Osteocyte (in vitro differentiated cells): ENCODE measurements at regions not wholly inside any gene's neighbourhood (a gene's known extent, or its start where the extent isn't known, plus 50 kb on each side); places are given as distances from the start of the nearest gene placed in this dataset.

Source experiments
- DNase-seq: peaks from one replicate; pipeline ENCODE4 v3.0.0; 2021; ENCODE audit warnings: mixed read lengths; ENCODE audit not compliant: unreplicated experiment; ENCODE audit errors: extremely low spot score
- H3K27ac Mint-ChIP-seq: one replicate; pipeline ENCODE4 v1.8.0; 2021; ENCODE audit warnings: mild to moderate bottlenecking, mixed read lengths; ENCODE audit not compliant: unreplicated experiment
- H3K27me3 Mint-ChIP-seq: one replicate; pipeline ENCODE4 v1.8.0; 2021; ENCODE audit warnings: mixed read lengths; ENCODE audit not compliant: unreplicated experiment
- H3K36me3 Mint-ChIP-seq: one replicate; pipeline ENCODE4 v1.8.0; 2021; ENCODE audit warnings: mixed read lengths; ENCODE audit not compliant: unreplicated experiment
- H3K4me1 Mint-ChIP-seq: one replicate; pipeline ENCODE4 v1.8.0; 2021; ENCODE audit warnings: mixed read lengths; ENCODE audit not compliant: unreplicated experiment
- H3K4me3 Mint-ChIP-seq: one replicate; pipeline ENCODE4 v1.8.0; 2021; ENCODE audit warnings: mild to moderate bottlenecking, moderate library complexity, mixed read lengths; ENCODE audit not compliant: unreplicated experiment
- H3K9me3 Mint-ChIP-seq: one replicate; pipeline ENCODE4 v1.8.0; 2021; ENCODE audit warnings: mixed read lengths; ENCODE audit not compliant: unreplicated experiment
- TF ChIP-seq, protein P1 (sequence below): fragments of 200-600 bp; sonication (generic); IDR thresholded peaks from 2 replicates; pipeline ENCODE4 v1.5.0; 2021; ENCODE audit warnings: antibody characterized with exemption, mild to moderate bottlenecking, moderate library complexity

- TF ChIP-seq, protein P1, sequence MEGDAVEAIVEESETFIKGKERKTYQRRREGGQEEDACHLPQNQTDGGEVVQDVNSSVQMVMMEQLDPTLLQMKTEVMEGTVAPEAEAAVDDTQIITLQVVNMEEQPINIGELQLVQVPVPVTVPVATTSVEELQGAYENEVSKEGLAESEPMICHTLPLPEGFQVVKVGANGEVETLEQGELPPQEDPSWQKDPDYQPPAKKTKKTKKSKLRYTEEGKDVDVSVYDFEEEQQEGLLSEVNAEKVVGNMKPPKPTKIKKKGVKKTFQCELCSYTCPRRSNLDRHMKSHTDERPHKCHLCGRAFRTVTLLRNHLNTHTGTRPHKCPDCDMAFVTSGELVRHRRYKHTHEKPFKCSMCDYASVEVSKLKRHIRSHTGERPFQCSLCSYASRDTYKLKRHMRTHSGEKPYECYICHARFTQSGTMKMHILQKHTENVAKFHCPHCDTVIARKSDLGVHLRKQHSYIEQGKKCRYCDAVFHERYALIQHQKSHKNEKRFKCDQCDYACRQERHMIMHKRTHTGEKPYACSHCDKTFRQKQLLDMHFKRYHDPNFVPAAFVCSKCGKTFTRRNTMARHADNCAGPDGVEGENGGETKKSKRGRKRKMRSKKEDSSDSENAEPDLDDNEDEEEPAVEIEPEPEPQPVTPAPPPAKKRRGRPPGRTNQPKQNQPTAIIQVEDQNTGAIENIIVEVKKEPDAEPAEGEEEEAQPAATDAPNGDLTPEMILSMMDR: no peak
- no peaks in the 10 kb centered on the region for H3K36me3 Mint-ChIP-seq
- H3K4me1 Mint-ChIP-seq: no peaks in the 10 kb centered on the region
- H3K27me3 Mint-ChIP-seq: no peaks in the 10 kb centered on the region
- no peak overlapping the region for H3K4me3 Mint-ChIP-seq
- no peak overlapping the region for H3K27ac Mint-ChIP-seq
- no peak for DNase-seq
- no peaks in the 10 kb centered on the region for H3K9me3 Mint-ChIP-seq
These were observed 123.0 kb downstream of the WT1 start for GRCh38 chr11:32312206-32312817.

GRCh38 chr11:32312865-32313403 lies 122.4 kb downstream of the WT1 start:
- no peak for DNase-seq
- Mint-ChIP-seq H3K27ac (no peak overlapping the region), H3K9me3 (no peaks in the 10 kb centered on the region), H3K27me3 (no peaks in the 10 kb centered on the region), H3K36me3 (no peaks in the 10 kb centered on the region), H3K4me1 (no peaks in the 10 kb centered on the region), H3K4me3 (no peak overlapping the region)
- TF ChIP-seq, protein P1: peak; percentile 46

GRCh38 chr11:32313477-32313876 lies 121.9 kb downstream of the WT1 start:
- DNase-seq: no peak
- TF ChIP-seq, protein P1: no peak
- Mint-ChIP-seq H3K27ac (no peak overlapping the region), H3K9me3 (no peaks in the 10 kb centered on the region), H3K36me3 (no peaks in the 10 kb centered on the region), H3K4me3 (no peak overlapping the region), H3K27me3 (no peaks in the 10 kb centered on the region), H3K4me1 (no peaks in the 10 kb centered on the region)

- no peak overlapping the region for H3K27ac Mint-ChIP-seq
- H3K9me3 Mint-ChIP-seq: no peaks in the 10 kb centered on the region
- TF ChIP-seq, protein P1: no peak
- no peak overlapping the region for H3K4me3 Mint-ChIP-seq
- no peaks in the 10 kb centered on the region for H3K36me3 Mint-ChIP-seq
- DNase-seq: no peak
- H3K4me1 Mint-ChIP-seq: no peaks in the 10 kb centered on the region
- H3K27me3 Mint-ChIP-seq: peaks cover 6% of the 10 kb centered on the region
These were observed 120.2 kb downstream of the WT1 start for GRCh38 chr11:32315121-32315520.

GRCh38 chr11:32316232-32316631 lies 119.1 kb downstream of the WT1 start:
- Mint-ChIP-seq H3K4me1 (no peaks in the 10 kb centered on the region), H3K9me3 (no peaks in the 10 kb centered on the region), H3K36me3 (no peaks in the 10 kb centered on the region), H3K27ac (no peak overlapping the region), H3K27me3 (peaks cover 10% of the 10 kb centered on the region), H3K4me3 (no peak overlapping the region)
- TF ChIP-seq, protein P1: no peak
- no peak for DNase-seq
